Nephron progenitor cell (in vitro differentiated cells): ENCODE measurements at regions not wholly inside any gene's neighbourhood (a gene's known extent, or its start where the extent isn't known, plus 50 kb on each side); places are given as distances from the start of the nearest gene placed in this dataset.

Source experiments
- DNase-seq: peaks from one replicate; pipeline ENCODE4 v3.0.0; 2021
- H3K27ac Mint-ChIP-seq: 2 replicates; pipeline ENCODE4 v1.8.0; 2021; ENCODE audit warnings: mild to moderate bottlenecking, moderate library complexity, mixed read lengths
- H3K27me3 Mint-ChIP-seq: 2 replicates; pipeline ENCODE4 v1.8.0; 2021; ENCODE audit warnings: mild to moderate bottlenecking, low read depth, mixed read lengths; ENCODE audit not compliant: poor library complexity
- H3K36me3 Mint-ChIP-seq: 2 replicates; pipeline ENCODE4 v1.8.0; 2021; ENCODE audit warnings: low read depth, mixed read lengths
- H3K4me1 Mint-ChIP-seq: 2 replicates; pipeline ENCODE4 v1.8.0; 2021; ENCODE audit warnings: mixed read lengths
- H3K4me3 Mint-ChIP-seq: 2 replicates; pipeline ENCODE4 v1.8.0; 2021; ENCODE audit warnings: mild to moderate bottlenecking, moderate library complexity, mixed read lengths
- H3K9me3 Mint-ChIP-seq: 2 replicates; pipeline ENCODE4 v1.8.0; 2021; ENCODE audit warnings: mild to moderate bottlenecking, moderate library complexity, mixed read lengths
- CTCF ChIP-seq: fragments of 200-600 bp; sonication (generic); IDR thresholded peaks from 2 replicates; pipeline ENCODE4 v1.5.0; 2021; ENCODE audit warnings: antibody characterized with exemption

GRCh38 chr2:7510353-7510752, 593.1 kb downstream of the RNF144A start:
- no peak for DNase-seq
- no peak for TF ChIP-seq CTCF
- Mint-ChIP-seq H3K27ac (no peak overlapping the region), H3K9me3 (peaks cover 8% of the 10 kb centered on the region), H3K27me3 (no peaks in the 10 kb centered on the region), H3K4me3 (no peak overlapping the region), H3K4me1 (no peaks in the 10 kb centered on the region), H3K36me3 (no peaks in the 10 kb centered on the region)

- peaks cover 8% of the 10 kb centered on the region for H3K9me3 Mint-ChIP-seq
- H3K27me3 Mint-ChIP-seq = peaks cover 2% of the 10 kb centered on the region
- TF ChIP-seq CTCF = no peak
- DNase-seq = no peak
- H3K27ac Mint-ChIP-seq = no peak overlapping the region
- no peak overlapping the region for H3K4me3 Mint-ChIP-seq
- H3K4me1 Mint-ChIP-seq = no peaks in the 10 kb centered on the region
- no peaks in the 10 kb centered on the region for H3K36me3 Mint-ChIP-seq
These were observed 596.6 kb downstream of the RNF144A start for GRCh38 chr2:7513834-7514233.

DNA sequence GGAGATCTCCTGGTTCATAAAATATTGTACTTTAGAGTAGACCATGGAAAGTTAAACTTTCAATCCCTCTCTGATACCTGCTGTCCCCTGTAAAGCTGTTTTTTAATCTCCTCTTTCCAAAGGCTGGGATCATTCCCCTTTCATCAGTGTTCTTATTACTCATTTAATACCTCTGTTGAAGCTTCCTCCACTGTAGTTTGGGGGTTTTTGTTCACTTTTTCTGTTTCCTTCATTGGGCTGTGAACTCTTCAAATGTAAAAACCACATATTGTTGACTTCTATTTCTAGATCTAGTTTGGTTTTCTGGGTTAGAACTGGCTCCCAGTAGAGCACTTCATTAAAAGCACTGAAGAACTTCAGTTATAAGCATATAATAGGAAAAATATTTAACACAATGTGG, 598.1 kb downstream of the RNF144A start:
- Mint-ChIP-seq H3K4me3 (no peak overlapping the region), H3K9me3 (peaks cover 3% of the 10 kb centered on the region), H3K4me1 (no peaks in the 10 kb centered on the region), H3K27me3 (peaks cover 3% of the 10 kb centered on the region), H3K27ac (no peak overlapping the region), H3K36me3 (no peaks in the 10 kb centered on the region)
- TF ChIP-seq CTCF = no peak
- DNase-seq = no peak

DNA sequence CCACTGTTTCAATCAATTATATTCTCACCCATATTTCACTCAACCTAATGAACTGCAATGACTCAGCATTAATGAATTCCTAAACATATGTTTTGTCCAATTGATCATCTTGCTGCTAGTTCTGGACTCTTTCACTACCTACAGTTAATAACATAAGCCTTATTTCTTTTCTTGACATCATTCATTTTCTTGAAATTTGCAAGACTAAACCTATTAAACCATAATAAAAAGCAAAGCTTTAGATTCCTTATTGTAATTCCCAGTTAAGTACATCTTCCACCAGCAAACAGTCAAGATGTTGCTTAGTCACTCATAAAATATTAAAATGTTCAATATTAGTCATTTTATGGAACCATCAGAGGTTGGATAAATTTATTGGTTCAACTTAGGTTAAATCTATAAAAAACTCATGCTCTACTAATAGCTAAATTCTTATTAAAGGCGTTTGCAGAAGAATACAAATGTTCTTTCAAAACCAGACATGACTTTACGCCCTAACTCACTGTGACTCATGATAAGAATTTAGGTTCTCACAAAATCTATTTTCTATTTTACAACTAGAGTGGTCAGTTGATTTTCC, 599.4 kb downstream of the RNF144A start:
- no peaks in the 10 kb centered on the region for H3K9me3 Mint-ChIP-seq
- no peak for DNase-seq
- no peaks in the 10 kb centered on the region for H3K36me3 Mint-ChIP-seq
- no peaks in the 10 kb centered on the region for H3K4me1 Mint-ChIP-seq
- H3K27me3 Mint-ChIP-seq = peaks cover 7% of the 10 kb centered on the region
- H3K27ac Mint-ChIP-seq = no peak overlapping the region
- no peak for TF ChIP-seq CTCF
- H3K4me3 Mint-ChIP-seq = no peak overlapping the region

GRCh38 chr2:7517088-7517487, 599.9 kb downstream of the RNF144A start:
- Mint-ChIP-seq H3K4me1 (no peaks in the 10 kb centered on the region), H3K27me3 (peaks cover 7% of the 10 kb centered on the region), H3K27ac (no peak overlapping the region), H3K4me3 (no peak overlapping the region), H3K36me3 (no peaks in the 10 kb centered on the region), H3K9me3 (no peaks in the 10 kb centered on the region)
- TF ChIP-seq CTCF = no peak
- DNase-seq = no peak

DNA sequence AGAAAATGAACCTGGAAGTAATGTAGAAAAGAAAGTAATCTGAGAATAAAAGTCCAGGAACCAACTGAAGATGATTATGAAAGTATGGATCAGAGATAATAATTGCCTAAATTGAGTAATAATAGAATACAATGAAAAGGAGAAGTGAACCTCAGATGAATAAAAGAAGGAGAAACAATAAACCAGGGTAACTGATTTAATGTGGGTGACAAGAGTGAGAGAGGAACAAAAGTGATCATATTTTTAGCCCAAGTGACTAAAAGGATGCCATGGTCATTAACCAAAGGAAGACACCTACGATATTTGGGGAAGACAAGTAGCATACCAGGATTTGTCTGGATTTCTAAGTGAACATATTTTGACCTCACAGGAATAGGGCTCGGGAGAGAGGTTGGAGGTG, 600.6 kb downstream of the RNF144A start:
- no peak overlapping the region for H3K4me3 Mint-ChIP-seq
- TF ChIP-seq CTCF = no peak
- H3K4me1 Mint-ChIP-seq = no peaks in the 10 kb centered on the region
- peaks cover 7% of the 10 kb centered on the region for H3K27me3 Mint-ChIP-seq
- DNase-seq = no peak
- no peaks in the 10 kb centered on the region for H3K36me3 Mint-ChIP-seq
- H3K27ac Mint-ChIP-seq = no peak overlapping the region
- no peaks in the 10 kb centered on the region for H3K9me3 Mint-ChIP-seq
